Muscle of arm (tissue), 1 donor: ENCODE measurements at regions not wholly inside any gene's neighbourhood (a gene's known extent, or its start where the extent isn't known, plus 50 kb on each side); places are given as distances from the start of the nearest gene placed in this dataset.

Experiments
- DNase-seq: peaks from one replicate; pipeline ENCODE4 v3.0.0-alpha.2; 2013

- no peak for DNase-seq
Measured at GRCh38 chr15:31241888-31242522, 84.6 kb upstream of the KLF13 start.

GRCh38 chr15:31243895-31244294 is 82.7 kb upstream of the KLF13 start:
- DNase-seq: no peak

- DNase-seq: no peak
Measured at GRCh38 chr15:31245135-31245689, 81.4 kb upstream of the KLF13 start.

GRCh38 chr15:31245756-31246155 is 80.9 kb upstream of the KLF13 start:
- DNase-seq: no peak

- DNase-seq: no peak
Measured at GRCh38 chr15:31247404-31247803, 79.2 kb upstream of the KLF13 start.

- no peak for DNase-seq
Measured at GRCh38 chr15:31248263-31248662, 78.4 kb upstream of the KLF13 start.

GRCh38 chr15:31248951-31249350 is 77.7 kb upstream of the KLF13 start:
- no peak for DNase-seq

- no peak for DNase-seq
Measured at GRCh38 chr15:31250033-31250432, 76.6 kb upstream of the KLF13 start.

GRCh38 chr15:31251165-31251564 is 75.5 kb upstream of the KLF13 start:
- DNase-seq: no peak

- DNase-seq: no peak
Measured at GRCh38 chr15:31252171-31252785, 74.4 kb upstream of the KLF13 start.

GRCh38 chr15:31254431-31255175 is 72.0 kb upstream of the KLF13 start:
- no peak for DNase-seq

- DNase-seq: no peak
Measured at GRCh38 chr15:31255176-31255510, 71.5 kb upstream of the KLF13 start.

- no peak for DNase-seq
Measured at GRCh38 chr15:31255732-31256377, 70.8 kb upstream of the KLF13 start.

- DNase-seq: no peak
Measured at GRCh38 chr15:31256378-31257265, 70.0 kb upstream of the KLF13 start.

GRCh38 chr15:31257286-31257685 is 69.3 kb upstream of the KLF13 start:
- no peak for DNase-seq

- DNase-seq: no peak
Measured at GRCh38 chr15:31258260-31258659, 68.4 kb upstream of the KLF13 start.

GRCh38 chr15:31259562-31260252 is 66.9 kb upstream of the KLF13 start:
- no peak for DNase-seq

- no peak for DNase-seq
Measured at GRCh38 chr15:31260646-31261265, 65.9 kb upstream of the KLF13 start.

GRCh38 chr15:31261266-31262142 is 65.1 kb upstream of the KLF13 start:
- DNase-seq: no peak
